ENCODE measurements at regions not wholly inside any gene's neighbourhood (a gene's known extent, or its start where the extent isn't known, plus 50 kb on each side); places are given as distances from the start of the nearest gene placed in this dataset.
"Not testable (repeated sequence)": the region's sequence is repeated elsewhere in the genome, so short reads cannot be mapped to it uniquely, and the experiment has no call there.

DNA sequence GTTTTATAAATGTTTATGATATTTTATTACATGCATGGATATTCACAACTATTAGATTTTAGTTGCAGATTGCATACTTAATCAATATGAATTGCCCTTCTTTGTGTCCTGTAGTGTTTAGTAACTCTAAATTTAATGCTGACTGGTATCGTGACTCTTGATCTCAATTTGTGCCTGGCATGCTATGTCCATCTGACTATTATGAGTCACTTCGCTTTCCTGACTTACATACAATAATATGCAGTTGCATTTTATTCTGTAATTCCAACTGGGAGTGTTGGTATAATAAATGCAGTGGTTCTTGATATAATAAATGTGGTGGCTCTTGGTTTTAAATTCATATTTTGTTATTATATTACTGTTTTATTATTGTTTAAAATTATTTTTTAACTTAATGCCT is 277.5 kb downstream of the LIG4 start:
- DNase-seq (ENCODE audit: low spot score in 2 of 2): no peak
- Histone ChIP-seq H3K36me3 (no peaks in the 10 kb centered on the region), H3K27me3 (peaks cover 0 to 4% of the 10 kb centered on the region in 2 donors), H3K9me3 (peaks cover 0 to 4% of the 10 kb centered on the region in 2 donors), H3K27ac (no peak overlapping the region), H3K4me3 (no peak overlapping the region), H3K4me1 (no peaks in the 10 kb centered on the region)
- TF ChIP-seq POLR2A (IDR thresholded peaks at IDR 0.05) (no peak), POLR2AphosphoS5 (IDR thresholded peaks at IDR 0.05) (no peak)
- TF ChIP-seq, protein P1, sequence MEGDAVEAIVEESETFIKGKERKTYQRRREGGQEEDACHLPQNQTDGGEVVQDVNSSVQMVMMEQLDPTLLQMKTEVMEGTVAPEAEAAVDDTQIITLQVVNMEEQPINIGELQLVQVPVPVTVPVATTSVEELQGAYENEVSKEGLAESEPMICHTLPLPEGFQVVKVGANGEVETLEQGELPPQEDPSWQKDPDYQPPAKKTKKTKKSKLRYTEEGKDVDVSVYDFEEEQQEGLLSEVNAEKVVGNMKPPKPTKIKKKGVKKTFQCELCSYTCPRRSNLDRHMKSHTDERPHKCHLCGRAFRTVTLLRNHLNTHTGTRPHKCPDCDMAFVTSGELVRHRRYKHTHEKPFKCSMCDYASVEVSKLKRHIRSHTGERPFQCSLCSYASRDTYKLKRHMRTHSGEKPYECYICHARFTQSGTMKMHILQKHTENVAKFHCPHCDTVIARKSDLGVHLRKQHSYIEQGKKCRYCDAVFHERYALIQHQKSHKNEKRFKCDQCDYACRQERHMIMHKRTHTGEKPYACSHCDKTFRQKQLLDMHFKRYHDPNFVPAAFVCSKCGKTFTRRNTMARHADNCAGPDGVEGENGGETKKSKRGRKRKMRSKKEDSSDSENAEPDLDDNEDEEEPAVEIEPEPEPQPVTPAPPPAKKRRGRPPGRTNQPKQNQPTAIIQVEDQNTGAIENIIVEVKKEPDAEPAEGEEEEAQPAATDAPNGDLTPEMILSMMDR (IDR thresholded peaks at IDR 0.05): no peak
- intact Hi-C loops (cut with DNase I; ENCODE audit: low total_unique reads): no loop called here

DNA sequence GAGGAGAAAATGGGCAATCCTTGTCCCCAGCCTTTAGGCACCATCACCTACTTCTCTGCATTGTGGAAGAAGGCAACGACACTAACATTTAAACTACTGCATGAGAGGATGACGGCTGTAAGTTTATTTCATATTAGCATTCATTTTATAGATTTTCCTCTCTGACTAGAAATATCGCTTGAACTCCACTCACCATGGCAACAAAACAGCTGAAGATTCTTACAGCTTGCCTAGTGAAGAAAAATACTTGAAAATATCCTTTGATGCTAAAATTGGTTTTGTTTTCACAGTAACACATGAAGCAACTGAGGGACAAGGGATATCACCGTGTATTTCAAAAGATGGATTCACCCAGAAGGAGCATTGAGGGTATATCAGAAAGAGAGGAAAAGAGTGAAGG is 284.3 kb downstream of the LIG4 start:
- DNase-seq (ENCODE audit: low spot score in 2 of 2): no peak
- no peaks in the 10 kb centered on the region for H3K4me1 ChIP-seq
- H3K36me3 ChIP-seq: no peaks in the 10 kb centered on the region
- no peak overlapping the region for H3K4me3 ChIP-seq
- peaks cover 0 to 4% of the 10 kb centered on the region in 2 donors for H3K27me3 ChIP-seq
- intact Hi-C loops (cut with DNase I; ENCODE audit: low total_unique reads): no loop called here
- no peaks in the 10 kb centered on the region for H3K9me3 ChIP-seq
- TF ChIP-seq, protein P1 (IDR thresholded peaks at IDR 0.05): no peak
- TF ChIP-seq POLR2A (IDR thresholded peaks at IDR 0.05): no peak
- no peak for TF ChIP-seq POLR2AphosphoS5 (IDR thresholded peaks at IDR 0.05)
- no peak overlapping the region for H3K27ac ChIP-seq

DNA sequence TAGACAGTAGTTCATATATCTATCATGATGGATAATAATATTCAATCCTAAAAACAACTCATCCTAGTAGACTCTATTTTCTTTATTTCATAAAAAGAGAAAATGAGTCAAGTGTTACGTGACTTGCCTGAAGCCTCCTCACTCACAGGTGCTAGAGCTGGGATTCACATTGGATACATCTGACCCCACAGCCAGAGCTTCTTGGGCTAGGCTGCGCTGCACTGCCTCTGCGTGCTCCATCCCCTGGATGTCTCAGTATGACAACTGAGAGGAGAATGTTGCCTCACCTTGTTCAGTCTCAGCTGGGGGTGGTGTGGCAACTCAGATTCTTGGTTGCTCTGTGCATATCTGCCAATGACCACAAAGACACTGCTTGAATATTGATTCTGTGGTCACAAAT is 286.6 kb downstream of the LIG4 start:
- H3K4me3 ChIP-seq: no peak overlapping the region
- no peaks in the 10 kb centered on the region for H3K36me3 ChIP-seq
- H3K4me1 ChIP-seq: no peaks in the 10 kb centered on the region
- H3K27me3 ChIP-seq: peaks cover 0 to 4% of the 10 kb centered on the region in 2 donors
- TF ChIP-seq POLR2A (IDR thresholded peaks at IDR 0.05) (no peak), POLR2AphosphoS5 (IDR thresholded peaks at IDR 0.05) (no peak)
- TF ChIP-seq, protein P1 (IDR thresholded peaks at IDR 0.05): no peak
- no peak for DNase-seq (ENCODE audit: low spot score in 2 of 2)
- H3K9me3 ChIP-seq: no peaks in the 10 kb centered on the region
- H3K27ac ChIP-seq: no peak overlapping the region
- intact Hi-C loops (cut with DNase I; ENCODE audit: low total_unique reads): no loop called here

DNA sequence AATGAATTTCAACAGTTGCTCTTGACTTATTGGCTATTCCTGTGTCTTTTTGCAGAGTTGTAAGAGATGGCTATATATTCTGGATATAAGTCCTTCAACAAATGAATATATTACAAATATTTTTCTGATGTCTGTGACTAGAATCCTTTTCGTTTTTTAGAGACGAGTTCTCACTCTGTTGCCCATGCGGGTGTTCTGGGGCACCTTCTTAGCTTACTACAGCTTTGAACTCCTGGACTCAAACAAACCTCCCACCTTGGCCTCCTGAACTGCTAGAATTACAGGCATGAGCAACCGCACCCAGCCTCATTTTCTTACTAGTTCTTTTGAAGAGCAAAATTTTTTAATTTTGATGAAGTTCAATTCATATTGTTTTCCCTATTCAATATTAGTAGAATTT is 287.8 kb downstream of the LIG4 start:
- DNase-seq (ENCODE audit: low spot score in 2 of 2): no peak
- Histone ChIP-seq H3K4me1 (no peaks in the 10 kb centered on the region), H3K27ac (no peak overlapping the region), H3K36me3 (no peaks in the 10 kb centered on the region), H3K4me3 (no peak overlapping the region), H3K27me3 (peaks cover 0 to 4% of the 10 kb centered on the region in 2 donors), H3K9me3 (no peaks in the 10 kb centered on the region)
- intact Hi-C loops (cut with DNase I; ENCODE audit: low total_unique reads): no loop called here
- TF ChIP-seq POLR2A (IDR thresholded peaks at IDR 0.05): no peak
- no peak for TF ChIP-seq POLR2AphosphoS5 (IDR thresholded peaks at IDR 0.05)
- TF ChIP-seq, protein P1 (IDR thresholded peaks at IDR 0.05): no peak

DNA sequence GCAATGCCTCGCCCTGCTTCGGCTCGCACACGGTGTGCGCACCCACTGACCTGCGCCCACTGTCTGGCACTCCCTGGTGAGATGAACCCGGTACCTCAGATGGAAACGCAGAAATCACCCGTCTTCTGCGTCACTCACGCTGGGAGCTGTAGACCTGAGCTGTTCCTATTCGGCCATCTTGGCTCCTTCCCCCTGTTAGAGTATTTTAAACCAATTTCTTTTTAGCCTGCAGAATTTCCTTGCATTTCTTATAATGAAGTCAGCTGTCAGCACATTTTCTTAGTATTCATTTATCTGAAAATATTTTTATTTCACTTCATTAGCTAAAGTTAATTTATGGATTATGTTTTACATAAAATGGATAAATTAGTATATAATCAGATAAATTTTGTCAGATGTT is 288.8 kb downstream of the LIG4 start:
- intact Hi-C loops (cut with DNase I; ENCODE audit: low total_unique reads); H3K27me3 ChIP-seq; H3K36me3 ChIP-seq; H3K27ac ChIP-seq; H3K9me3 ChIP-seq; DNase-seq (ENCODE audit: low spot score in 2 of 2); H3K4me1 ChIP-seq; H3K4me3 ChIP-seq: not testable (repeated sequence)

DNA sequence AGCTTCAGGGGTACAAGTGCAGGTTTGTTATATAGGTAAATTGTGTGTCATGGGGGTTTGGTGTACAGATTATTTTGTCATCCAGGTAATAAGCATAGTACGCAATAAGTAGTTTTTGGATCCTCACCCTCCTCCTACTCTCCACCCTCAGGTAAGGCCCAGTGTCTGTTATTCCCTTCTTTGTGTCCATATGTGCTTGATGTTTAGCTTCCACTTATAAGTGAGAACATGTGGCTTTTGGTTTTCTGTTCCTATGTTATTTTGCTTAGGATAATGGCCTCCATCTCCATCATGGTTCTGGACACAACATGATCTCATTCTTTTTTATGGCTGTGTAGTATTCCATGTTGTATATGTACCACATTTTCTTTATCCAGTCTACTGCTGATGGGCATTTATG is 298.4 kb downstream of the LIG4 start:
- DNase-seq (ENCODE audit: low spot score in 2 of 2); H3K27me3 ChIP-seq; H3K9me3 ChIP-seq; H3K36me3 ChIP-seq; H3K27ac ChIP-seq; H3K4me3 ChIP-seq; H3K4me1 ChIP-seq; intact Hi-C loops (cut with DNase I; ENCODE audit: low total_unique reads): not testable (repeated sequence)

Data from breast epithelium (tissue), 4 donors.